ENCODE measurements at regions not wholly inside any gene's neighbourhood (a gene's known extent, or its start where the extent isn't known, plus 50 kb on each side); places are given as distances from the start of the nearest gene placed in this dataset.

GRCh38 chr11:4203603-4204360 lies 109.2 kb downstream of the RRM1 start:
- no peak for TF ChIP-seq BACH1 (tag; IDR thresholded peaks at IDR 0.05)
- TF ChIP-seq POLR2A (conservative IDR thresholded peaks at IDR 0.05): no peak
- no peak for TF ChIP-seq STAT6 (CRISPR knock-in tag; IDR thresholded peaks at IDR 0.05)

Measured in K562 (cell line).